Aorta (tissue), 5 donors: ENCODE measurements at regions not wholly inside any gene's neighbourhood (a gene's known extent, or its start where the extent isn't known, plus 50 kb on each side); places are given as distances from the start of the nearest gene placed in this dataset.

Experiments used
- ATAC-seq: fragments of 200-7000 bp; cut with Tn5 transposase; one replicate; pipeline ENCODE4 v1.9.1; 2022; ENCODE audit warnings: moderate library complexity; ENCODE audit not compliant: low FRiP score
- DNase-seq, 2 donors: peaks; one replicate each; pipeline ENCODE4 v3.0.0-alpha.2; 2020
- H3K27ac ChIP-seq, 2 donors: one replicate each; pipeline ENCODE4 v1.5.1; 2013; ENCODE audit warnings: low read length in 2 of 2, mild to moderate bottlenecking in 2 of 2, moderate library complexity in 2 of 2, control low read depth in 1 of 2, inconsistent platforms in 1 of 2, low read depth in 1 of 2
- H3K27me3 ChIP-seq, 2 donors: one replicate each; pipeline ENCODE4 v1.6.1; 2013; ENCODE audit warnings: control low read depth in 1 of 2, low read length in 1 of 2, mild to moderate bottlenecking in 1 of 2, moderate library complexity in 1 of 2; ENCODE audit not compliant: insufficient read depth in 2 of 2, control insufficient read depth in 1 of 2
- H3K36me3 ChIP-seq, 2 donors: one replicate each; pipeline ENCODE4 v1.6.1; 2013; ENCODE audit warnings: control low read depth in 1 of 2, low read length in 1 of 2, mild to moderate bottlenecking in 1 of 2; ENCODE audit not compliant: insufficient read depth in 2 of 2, control insufficient read depth in 1 of 2
- H3K4me1 ChIP-seq, 2 donors: one replicate each; pipeline ENCODE4 v1.6.1; 2013; ENCODE audit warnings: low read length in 2 of 2, control low read depth in 1 of 2, mild to moderate bottlenecking in 1 of 2, moderate library complexity in 1 of 2; ENCODE audit not compliant: insufficient read depth in 2 of 2, control insufficient read depth in 1 of 2
- H3K4me3 ChIP-seq, 2 donors: one replicate each; pipeline ENCODE4 v1.5.1; 2013; ENCODE audit warnings: low read length in 2 of 2, control low read depth in 1 of 2, mild to moderate bottlenecking in 1 of 2
- H3K9me3 ChIP-seq: one replicate; pipeline ENCODE4 v1.6.1; 2013; ENCODE audit warnings: mild to moderate bottlenecking, low read length; ENCODE audit not compliant: control insufficient read depth
- WGBS, 2 donors: extraction: QIAGEN DNeasy Blood & Tissue Kit; methylation state at CpG; one replicate each; pipeline ENCODE4 v1.1.7; 2013; 5-methylcytosine and 5-hydroxymethylcytosine counted together
- intact Hi-C, 2 donors: fragments of 100-400 bp; cut with DNase I; formaldehyde crosslinking; loops; one replicate each; pipeline versions ENCODE4 v1.14.2 to v1.15.0; 2022
- donor health status: healthy with polysubstance abuse.
- donor health status: Bipolar disorder and iron deficiency.
- donor health status: DM: no; HTN: no; CAD: no.
- donor health status: DM: no; HTN: no; CAD: no.
- donor health status: DM: yes; HTN: yes; CAD: no.

DNA sequence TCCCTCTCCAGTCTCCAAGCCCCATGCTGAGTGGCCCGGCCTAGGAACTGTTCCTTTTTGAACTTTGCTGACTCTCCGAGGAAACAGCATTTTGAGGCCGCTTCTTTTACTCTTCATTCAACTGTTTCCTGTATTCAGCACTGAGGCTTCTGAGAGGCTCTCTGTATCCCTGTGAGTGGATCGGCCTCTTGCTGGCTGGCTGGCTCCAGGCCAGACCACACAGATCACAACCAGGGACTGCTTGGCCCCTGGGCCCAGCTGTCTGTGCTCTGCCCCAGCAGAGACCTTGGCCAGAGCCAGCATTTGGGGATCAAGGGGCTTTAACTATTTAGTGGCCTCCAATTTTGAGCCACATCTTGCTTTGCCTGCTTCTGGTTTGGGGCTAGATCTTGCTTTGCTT, 75.6 kb upstream of the KL start:
- DNase-seq (no peak), ATAC-seq (no peak)
- WGBS, 2 donors, result 69 to 72% methylated on average over 4 of the region's 4 CpGs
- H3K4me1 ChIP-seq, result no peaks in the 10 kb centered on the region
- no peaks in the 10 kb centered on the region for H3K36me3 ChIP-seq
- intact Hi-C loops, result no loop called here
- H3K9me3 ChIP-seq, result peaks cover 3% of the 10 kb centered on the region
- no peak overlapping the region for H3K4me3 ChIP-seq
- H3K27ac ChIP-seq, result no peak overlapping the region
- H3K27me3 ChIP-seq, result no peaks in the 10 kb centered on the region

GRCh38 chr13:32941368-32941767, 74.9 kb upstream of the KL start:
- no peaks in the 10 kb centered on the region for H3K36me3 ChIP-seq
- H3K4me3 ChIP-seq, result no peak overlapping the region
- intact Hi-C loops, result no loop called here
- H3K9me3 ChIP-seq, result peaks cover 3% of the 10 kb centered on the region
- no peak overlapping the region for H3K27ac ChIP-seq
- DNase-seq (no peak), ATAC-seq (no peak)
- 87 to 90% methylated on average over 3 of the region's 3 CpGs for WGBS, 2 donors
- H3K27me3 ChIP-seq, result no peaks in the 10 kb centered on the region
- H3K4me1 ChIP-seq, result no peaks in the 10 kb centered on the region

GRCh38 chr13:32946558-32946957, 69.7 kb upstream of the KL start:
- Histone ChIP-seq H3K4me3 (no peak overlapping the region), H3K4me1 (no peaks in the 10 kb centered on the region), H3K27ac (no peak overlapping the region), H3K27me3 (no peaks in the 10 kb centered on the region), H3K9me3 (no peaks in the 10 kb centered on the region), H3K36me3 (no peaks in the 10 kb centered on the region)
- DNase-seq (no peak), ATAC-seq (no peak)
- intact Hi-C loops, result no loop called here
- 93 to 94% methylated on average over 5 of the region's 5 CpGs for WGBS, 2 donors

DNA sequence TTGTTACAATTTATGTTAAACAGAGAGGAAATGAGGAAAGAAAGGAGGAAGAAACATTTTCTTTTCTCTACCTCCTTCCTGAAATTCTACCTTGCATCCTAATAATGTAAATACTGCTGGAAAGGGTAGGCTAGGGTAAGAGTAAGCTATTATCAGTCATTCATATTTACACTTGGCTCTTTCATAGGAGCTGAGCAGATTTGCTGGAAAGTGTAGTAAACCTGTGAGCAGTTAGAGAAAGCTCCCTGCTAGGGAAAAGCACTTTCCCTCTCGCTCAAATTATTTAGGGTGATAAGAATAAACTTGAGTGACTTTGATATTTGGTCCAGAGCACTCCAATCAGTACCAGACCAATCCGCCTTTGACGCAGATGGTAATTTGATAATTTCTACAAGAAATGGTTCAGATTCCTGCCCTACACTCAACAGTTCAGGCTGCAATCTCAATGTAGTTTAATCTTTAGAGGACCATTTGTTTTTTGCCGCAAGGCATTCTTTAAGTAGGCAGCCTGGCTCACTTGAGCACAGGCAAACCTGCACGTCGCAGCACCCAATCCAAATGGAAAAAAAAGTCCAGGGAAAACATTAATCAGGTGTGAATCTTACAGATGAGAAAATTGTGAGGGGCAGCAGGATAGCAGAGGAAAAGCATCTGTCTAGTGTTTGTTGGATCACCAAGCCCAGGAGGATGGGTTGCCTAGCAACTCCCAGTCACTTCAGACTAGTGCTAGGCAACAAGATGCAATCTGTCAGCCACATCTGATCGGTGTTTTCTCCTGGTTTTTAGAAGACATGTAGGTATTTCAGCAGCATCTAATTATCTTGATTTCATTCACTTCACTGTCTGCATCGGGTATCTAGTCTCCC, 68.6 kb upstream of the KL start:
- DNase-seq, result no peak
- 63 to 67% methylated on average over 8 of the region's 8 CpGs for WGBS, 2 donors
- Histone ChIP-seq H3K9me3 (no peaks in the 10 kb centered on the region), H3K4me1 (no peaks in the 10 kb centered on the region), H3K4me3 (no peak overlapping the region), H3K27me3 (no peaks in the 10 kb centered on the region), H3K27ac (no peak overlapping the region), H3K36me3 (no peaks in the 10 kb centered on the region)
- intact Hi-C loops, result no loop called here
- ATAC-seq, result no peak

- intact Hi-C loops, result no loop called here
- Histone ChIP-seq H3K9me3 (no peaks in the 10 kb centered on the region), H3K36me3 (no peaks in the 10 kb centered on the region), H3K4me3 (no peak overlapping the region), H3K27ac (no peak overlapping the region), H3K4me1 (no peaks in the 10 kb centered on the region), H3K27me3 (no peaks in the 10 kb centered on the region)
- WGBS, 2 donors, result 43 to 52% methylated on average over 2 of the region's 2 CpGs
- no peak for DNase-seq
- ATAC-seq, result no peak
Measured at GRCh38 chr13:32949820-32950219, 66.4 kb upstream of the KL start.

DNA sequence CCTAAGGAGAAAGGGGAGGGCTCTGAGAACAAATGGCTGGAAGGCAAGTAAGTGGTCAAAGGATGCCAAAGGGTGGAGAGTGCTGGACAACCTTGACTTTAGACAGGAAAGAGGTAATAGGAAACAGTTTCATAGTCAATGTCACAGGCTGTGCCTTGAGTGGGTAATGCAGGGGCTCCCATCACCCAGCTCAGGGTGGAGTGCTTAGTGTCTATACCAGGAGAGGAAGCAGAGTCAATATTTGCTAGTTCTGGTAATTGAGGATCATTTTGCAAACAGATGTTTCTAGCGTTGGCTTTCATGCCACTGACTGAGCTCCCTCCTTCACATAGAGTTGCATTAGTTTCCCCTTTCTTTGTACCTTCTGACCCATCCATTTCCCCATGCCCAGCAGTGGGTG, 64.6 kb upstream of the KL start:
- Histone ChIP-seq H3K4me3 (no peak overlapping the region), H3K27ac (no peak overlapping the region), H3K27me3 (no peaks in the 10 kb centered on the region), H3K36me3 (no peaks in the 10 kb centered on the region), H3K4me1 (no peaks in the 10 kb centered on the region), H3K9me3 (no peaks in the 10 kb centered on the region)
- DNase-seq (no peak), ATAC-seq (no peak)
- intact Hi-C loops, result no loop called here
- WGBS, 2 donors, result 95 to 96% methylated on average over 1 of the region's 1 CpG

- Histone ChIP-seq H3K27ac (no peak overlapping the region), H3K27me3 (no peaks in the 10 kb centered on the region), H3K4me3 (no peak overlapping the region), H3K9me3 (no peaks in the 10 kb centered on the region), H3K36me3 (no peaks in the 10 kb centered on the region), H3K4me1 (no peaks in the 10 kb centered on the region)
- DNase-seq, result no peak
- no peak for ATAC-seq
- WGBS, 2 donors, result 80 to 87% methylated on average over 5 of the region's 5 CpGs
- intact Hi-C loops, result no loop called here
Measured at GRCh38 chr13:32955881-32956594, 60.2 kb upstream of the KL start.

GRCh38 chr13:32956595-32956933, 59.7 kb upstream of the KL start:
- no peak overlapping the region for H3K4me3 ChIP-seq
- DNase-seq (no peak), ATAC-seq (no peak)
- H3K27ac ChIP-seq, result no peak overlapping the region
- H3K4me1 ChIP-seq, result no peaks in the 10 kb centered on the region
- no peaks in the 10 kb centered on the region for H3K9me3 ChIP-seq
- intact Hi-C loops, result no loop called here
- WGBS, 2 donors, result 88 to 93% methylated on average over 1 of the region's 1 CpG
- no peaks in the 10 kb centered on the region for H3K36me3 ChIP-seq
- H3K27me3 ChIP-seq, result no peaks in the 10 kb centered on the region

- no peaks in the 10 kb centered on the region for H3K27me3 ChIP-seq
- ATAC-seq (no peak), DNase-seq (no peak)
- H3K9me3 ChIP-seq, result no peaks in the 10 kb centered on the region
- WGBS, 2 donors, result 94% methylated on average over 4 of the region's 4 CpGs
- no peaks in the 10 kb centered on the region for H3K36me3 ChIP-seq
- intact Hi-C loops, result no loop called here
- H3K4me3 ChIP-seq, result no peak overlapping the region
- H3K4me1 ChIP-seq, result no peaks in the 10 kb centered on the region
- no peak overlapping the region for H3K27ac ChIP-seq
Measured at GRCh38 chr13:32960626-32961025, 55.6 kb upstream of the KL start.
